GM19239 (cell line): ENCODE measurements at regions not wholly inside any gene's neighbourhood (a gene's known extent, or its start where the extent isn't known, plus 50 kb on each side); places are given as distances from the start of the nearest gene placed in this dataset.

Experiments used
- DNase-seq: peaks from one replicate; pipeline ENCODE4 v3.0.0; 2011; ENCODE audit warnings: low spot score; ENCODE audit not compliant: insufficient read length
- FAIRE-seq: peaks from 2 replicates; lab custom pipeline; 2011; peaks lifted over from hg19 to GRCh38; lab: Jason Lieb, UNC

- FAIRE-seq (no peak), DNase-seq (no peak)
These were observed 160.9 kb upstream of the SLC30A5 start for GRCh38 chr5:68932830-68933434.

GRCh38 chr5:68942169-68942568, 151.6 kb upstream of the SLC30A5 start:
- no peak for FAIRE-seq

GRCh38 chr5:68946728-68947127, 147.1 kb upstream of the SLC30A5 start:
- DNase-seq (no peak), FAIRE-seq (no peak)

More at GRCh38 chr5:68942169-68942568, 151.6 kb upstream of the SLC30A5 start:
- no peak for DNase-seq

GRCh38 chr5:68947986-68948385, 145.8 kb upstream of the SLC30A5 start:
- FAIRE-seq (no peak), DNase-seq (no peak)

GRCh38 chr5:68949256-68949655, 144.6 kb upstream of the SLC30A5 start:
- DNase-seq (no peak), FAIRE-seq (no peak)

- no peak for DNase-seq
- no peak for FAIRE-seq
These were observed 144.1 kb upstream of the SLC30A5 start for GRCh38 chr5:68949711-68950110.

- no peak for DNase-seq
- no peak for FAIRE-seq
These were observed 143.7 kb upstream of the SLC30A5 start for GRCh38 chr5:68950125-68950524.

GRCh38 chr5:68950930-68951329, 142.9 kb upstream of the SLC30A5 start:
- FAIRE-seq, result no peak

GRCh38 chr5:68953231-68953874, 140.5 kb upstream of the SLC30A5 start:
- DNase-seq (no peak), FAIRE-seq (no peak)

More at GRCh38 chr5:68950930-68951329, 142.9 kb upstream of the SLC30A5 start:
- no peak for DNase-seq

- FAIRE-seq (no peak), DNase-seq (no peak)
These were observed 139.8 kb upstream of the SLC30A5 start for GRCh38 chr5:68953875-68954617.

GRCh38 chr5:68954618-68954910, 139.2 kb upstream of the SLC30A5 start:
- FAIRE-seq (no peak), DNase-seq (no peak)

GRCh38 chr5:68957591-68957990, 136.2 kb upstream of the SLC30A5 start:
- no peak for DNase-seq
- no peak for FAIRE-seq

- FAIRE-seq (no peak), DNase-seq (no peak)
These were observed 135.4 kb upstream of the SLC30A5 start for GRCh38 chr5:68958428-68958827.

GRCh38 chr5:68960456-68960855, 133.4 kb upstream of the SLC30A5 start:
- FAIRE-seq (no peak), DNase-seq (no peak)

GRCh38 chr5:68960961-68961360, 132.9 kb upstream of the SLC30A5 start:
- no peak for FAIRE-seq

GRCh38 chr5:68961762-68962161, 132.1 kb upstream of the SLC30A5 start:
- no peak for DNase-seq
- FAIRE-seq, result no peak

More at GRCh38 chr5:68960961-68961360, 132.9 kb upstream of the SLC30A5 start:
- DNase-seq, result no peak

GRCh38 chr5:68962757-68963484, 130.9 kb upstream of the SLC30A5 start:
- DNase-seq (no peak), FAIRE-seq (no peak)

- FAIRE-seq (no peak), DNase-seq (no peak)
These were observed 129.1 kb upstream of the SLC30A5 start for GRCh38 chr5:68964679-68965078.

- no peak for FAIRE-seq
- DNase-seq, result no peak
These were observed 127.9 kb upstream of the SLC30A5 start for GRCh38 chr5:68965926-68966325.

GRCh38 chr5:68966596-68966995, 127.2 kb upstream of the SLC30A5 start:
- DNase-seq (no peak), FAIRE-seq (no peak)

- DNase-seq (no peak), FAIRE-seq (no peak)
These were observed 125.4 kb upstream of the SLC30A5 start for GRCh38 chr5:68968429-68968828.
